GM19467 (cell line): ENCODE measurements at regions not wholly inside any gene's neighbourhood (a gene's known extent, or its start where the extent isn't known, plus 50 kb on each side); places are given as distances from the start of the nearest gene placed in this dataset.

Source experiments
- ATAC-seq: cut with Tn5 transposase; IDR thresholded peaks from one replicate; pipeline ENCODE4 v1.9.1; 2021; ENCODE audit warnings: mild to moderate bottlenecking, moderate library complexity; ENCODE audit not compliant: unreplicated experiment

GRCh38 chr11:116567721-116568242 lies 205.0 kb downstream of the BUD13 start:
- ATAC-seq = no peak

GRCh38 chr11:116563712-116564047 lies 209.1 kb downstream of the BUD13 start:
- no peak for ATAC-seq

GRCh38 chr11:116563028-116563711 lies 209.6 kb downstream of the BUD13 start:
- no peak for ATAC-seq

- no peak for ATAC-seq
Observed at GRCh38 chr11:116560589-116560988, 212.2 kb downstream of the BUD13 start.

GRCh38 chr11:116558504-116559211 lies 214.1 kb downstream of the BUD13 start:
- ATAC-seq = no peak

GRCh38 chr11:116557282-116557681 lies 215.5 kb downstream of the BUD13 start:
- no peak for ATAC-seq

- no peak for ATAC-seq
Observed at GRCh38 chr11:116556483-116556882, 216.3 kb downstream of the BUD13 start.

GRCh38 chr11:116553482-116553881 lies 219.3 kb downstream of the BUD13 start:
- ATAC-seq = no peak

GRCh38 chr11:116551576-116551975 lies 221.2 kb downstream of the BUD13 start:
- no peak for ATAC-seq

- no peak for ATAC-seq
Observed at GRCh38 chr11:116548256-116548655, 224.5 kb downstream of the BUD13 start.

- ATAC-seq = no peak
Observed at GRCh38 chr11:116547571-116547970, 225.2 kb downstream of the BUD13 start.

- ATAC-seq = no peak
Observed at GRCh38 chr11:116545912-116546311, 226.9 kb downstream of the BUD13 start.

GRCh38 chr11:116544721-116545120 lies 228.1 kb downstream of the BUD13 start:
- no peak for ATAC-seq

- no peak for ATAC-seq
Observed at GRCh38 chr11:116543911-116544475, 228.8 kb downstream of the BUD13 start.

GRCh38 chr11:116543099-116543498 lies 229.7 kb downstream of the BUD13 start:
- no peak for ATAC-seq

GRCh38 chr11:116542406-116542805 lies 230.4 kb downstream of the BUD13 start:
- no peak for ATAC-seq

- ATAC-seq = no peak
Observed at GRCh38 chr11:116541460-116541859, 231.3 kb downstream of the BUD13 start.

- no peak for ATAC-seq
Observed at GRCh38 chr11:116540645-116541304, 232.0 kb downstream of the BUD13 start.

- ATAC-seq = no peak
Observed at GRCh38 chr11:116539836-116540418, 232.9 kb downstream of the BUD13 start.

- ATAC-seq = no peak
Observed at GRCh38 chr11:116539211-116539610, 233.6 kb downstream of the BUD13 start.

GRCh38 chr11:116538677-116539076 lies 234.1 kb downstream of the BUD13 start:
- ATAC-seq = no peak
